ENCODE measurements at regions not wholly inside any gene's neighbourhood (a gene's known extent, or its start where the extent isn't known, plus 50 kb on each side); places are given as distances from the start of the nearest gene placed in this dataset.

- TF ChIP-seq CTCF (IDR thresholded peaks at IDR 0.05) (no peak), POLR2A (IDR thresholded peaks at IDR 0.05) (no peak)
These were observed 925.8 kb upstream of the ZNF722 start for GRCh38 chr7:63072806-63073205.
